ENCODE measurements at regions not wholly inside any gene's neighbourhood (a gene's known extent, or its start where the extent isn't known, plus 50 kb on each side); places are given as distances from the start of the nearest gene placed in this dataset.
A peak's percentile ranks its signal among the peaks of the same experiment; 100 is the strongest.

GRCh38 chr2:200056105-200056504 is 100.7 kb downstream of the MAIP1 start:
- peak; percentile 80 for DNase-seq

DNA sequence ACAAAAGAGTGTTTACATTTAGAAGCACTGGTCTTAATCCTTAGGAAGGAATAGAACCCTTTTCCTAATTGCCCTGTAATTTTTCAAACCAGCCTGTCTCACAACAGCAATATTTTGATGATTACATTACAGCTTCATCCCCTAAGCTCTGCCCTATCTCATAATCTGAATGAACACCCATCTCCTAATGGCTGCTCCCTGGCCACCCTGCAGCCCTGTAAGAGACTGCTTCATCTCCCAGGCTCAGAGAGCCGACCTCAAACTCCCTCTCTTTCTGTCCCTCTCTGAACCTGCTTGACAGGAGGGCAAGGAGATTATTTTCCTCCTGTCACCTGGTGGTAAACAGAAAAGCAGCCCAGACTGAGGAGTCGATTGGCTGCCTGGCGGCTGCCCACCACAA is 107.8 kb downstream of the MAIP1 start:
- DNase-seq = no peak

DNA sequence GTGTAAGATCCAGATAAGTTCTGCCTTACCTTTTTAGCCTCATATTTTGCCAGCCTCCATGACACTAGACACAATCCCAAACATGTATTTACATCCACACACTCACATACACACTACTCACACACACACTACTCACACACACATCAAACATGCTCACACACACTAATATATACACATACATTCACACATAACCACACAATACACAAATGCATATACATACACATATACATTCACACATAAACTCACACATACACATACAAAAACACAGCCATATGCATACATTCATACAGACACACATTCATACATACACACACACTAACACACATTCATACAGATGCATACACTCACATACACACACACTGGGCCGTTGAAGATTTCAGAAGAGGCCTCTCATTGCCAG is 109.5 kb downstream of the MAIP1 start:
- DNase-seq = no peak

DNA sequence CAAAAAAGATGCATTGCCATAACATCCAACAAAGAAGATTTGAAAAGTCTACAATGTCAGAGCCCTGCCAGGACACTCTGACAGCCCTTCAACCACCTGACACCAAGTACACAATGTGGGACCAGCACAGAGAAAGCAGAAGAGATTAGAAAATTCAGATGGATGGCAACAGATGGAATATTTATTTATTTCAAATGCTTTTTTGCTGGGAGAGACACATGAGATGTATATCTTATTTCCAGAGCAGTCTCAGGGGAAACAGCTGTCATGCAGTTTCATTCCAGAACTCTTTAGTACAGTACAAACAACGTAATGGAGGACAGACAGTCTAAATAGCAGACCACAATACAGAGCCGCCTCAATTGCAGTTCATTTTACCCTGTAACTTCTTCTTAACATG is 110.1 kb downstream of the MAIP1 start:
- DNase-seq = no peak

- DNase-seq = no peak
Observed at GRCh38 chr2:200066417-200066816, 111.0 kb downstream of the MAIP1 start.

DNA sequence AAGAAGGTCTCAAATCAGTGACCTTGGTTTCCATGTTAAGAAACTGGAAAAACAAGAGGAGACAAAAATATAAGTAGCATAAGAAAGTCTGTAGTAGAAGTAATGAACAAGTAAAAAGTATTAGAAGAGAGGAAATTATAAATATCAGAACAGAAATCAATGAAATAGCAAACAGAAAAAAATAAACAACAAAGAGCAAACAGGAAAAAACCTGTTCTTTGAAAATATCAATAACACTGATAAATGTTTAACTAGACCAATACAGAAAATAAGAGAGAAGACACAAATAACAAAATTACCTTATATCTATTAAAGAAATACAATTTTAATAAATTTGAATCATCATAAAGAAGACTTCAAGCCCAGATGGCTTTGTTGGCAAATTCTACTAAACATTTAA is 113.3 kb downstream of the MAIP1 start:
- DNase-seq = no peak

DNA sequence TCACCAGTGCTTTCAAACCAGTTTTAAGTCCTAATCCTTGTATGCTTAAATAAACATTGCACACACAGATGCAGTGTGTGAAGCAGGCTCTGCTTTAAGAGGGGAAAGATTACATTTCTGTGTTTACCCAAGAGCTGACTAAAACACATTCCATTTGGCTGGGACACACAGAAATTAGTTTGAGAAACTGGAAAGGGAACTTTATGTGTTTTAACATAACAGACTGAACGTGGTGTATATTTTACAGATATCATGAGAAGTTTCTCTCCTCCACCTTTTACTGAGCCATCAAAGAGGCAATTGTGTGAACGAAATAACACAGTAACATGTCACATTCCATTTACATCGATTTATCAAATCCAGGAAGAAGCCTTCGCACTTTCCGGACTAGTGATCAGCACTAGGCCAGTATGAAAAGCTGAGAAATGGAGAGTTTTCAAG is 121.8 kb downstream of the MAIP1 start:
- DNase-seq = no peak

- no peak for DNase-seq
Observed at GRCh38 chr2:200077838-200078237, 122.5 kb downstream of the MAIP1 start.

- no peak for DNase-seq
Observed at GRCh38 chr2:200079356-200079755, 124.0 kb downstream of the MAIP1 start.

GRCh38 chr2:200081236-200081635 is 125.9 kb downstream of the MAIP1 start:
- DNase-seq = no peak

DNA sequence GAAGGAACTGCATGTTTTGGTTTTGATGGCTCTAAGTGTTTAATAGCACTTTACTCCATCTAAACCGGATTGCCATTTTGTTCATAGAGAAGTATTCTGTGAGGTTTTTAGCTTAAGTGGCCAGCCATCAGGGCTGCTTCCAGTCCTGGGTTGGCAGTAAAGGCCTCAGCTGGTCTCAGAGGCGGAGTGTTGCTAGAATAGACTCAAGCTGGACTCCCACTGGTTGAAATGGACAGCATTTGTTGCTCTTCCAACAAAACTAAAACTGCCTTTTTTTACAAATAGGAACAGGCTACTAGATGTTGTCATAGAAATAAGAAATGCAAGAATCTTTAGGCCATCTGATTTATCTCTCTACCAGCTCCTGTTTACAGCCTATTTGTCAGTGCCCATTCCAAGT is 126.4 kb downstream of the MAIP1 start:
- DNase-seq = no peak

- DNase-seq = no peak
Observed at GRCh38 chr2:200084036-200084435, 128.7 kb downstream of the MAIP1 start.

DNA sequence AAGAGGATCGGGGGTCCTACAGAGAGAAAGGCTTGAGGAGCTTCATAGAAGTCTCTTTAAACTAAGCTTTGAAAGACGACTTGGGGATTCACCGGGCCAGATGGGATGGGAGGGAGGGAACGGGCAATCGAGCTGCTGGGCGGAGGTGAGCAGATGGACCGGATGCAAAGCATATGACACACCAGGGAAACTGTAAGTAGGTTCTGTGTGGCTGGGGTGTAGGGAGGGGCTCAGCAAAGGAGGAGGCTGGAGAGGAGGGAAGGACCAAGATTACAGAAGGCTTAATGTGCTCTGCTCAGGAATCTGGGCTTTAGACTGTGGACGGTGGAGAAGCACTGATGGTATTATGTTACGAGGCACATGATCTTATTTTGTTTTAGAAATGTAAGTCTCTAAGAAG is 131.5 kb downstream of the MAIP1 start:
- DNase-seq = no peak

DNA sequence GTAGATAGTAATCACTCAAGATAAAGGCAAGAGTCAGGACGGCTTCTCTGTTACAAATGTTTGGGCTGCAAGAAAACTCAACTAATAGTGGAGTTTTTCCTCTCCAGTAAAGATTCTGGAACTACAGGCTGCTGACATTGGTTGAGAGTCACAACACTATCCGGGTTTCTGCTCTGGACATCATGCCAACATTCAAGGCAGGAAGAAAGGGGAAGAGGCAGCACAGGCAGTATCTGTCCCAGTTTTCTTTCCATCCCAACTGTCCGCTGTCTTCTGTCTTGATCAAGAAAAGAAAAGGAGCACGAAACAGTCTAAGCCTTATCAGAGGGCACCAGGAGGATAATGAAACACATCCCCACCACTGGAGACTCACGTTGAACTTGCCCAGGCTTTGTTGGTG is 132.1 kb downstream of the MAIP1 start:
- DNase-seq = no peak

DNA sequence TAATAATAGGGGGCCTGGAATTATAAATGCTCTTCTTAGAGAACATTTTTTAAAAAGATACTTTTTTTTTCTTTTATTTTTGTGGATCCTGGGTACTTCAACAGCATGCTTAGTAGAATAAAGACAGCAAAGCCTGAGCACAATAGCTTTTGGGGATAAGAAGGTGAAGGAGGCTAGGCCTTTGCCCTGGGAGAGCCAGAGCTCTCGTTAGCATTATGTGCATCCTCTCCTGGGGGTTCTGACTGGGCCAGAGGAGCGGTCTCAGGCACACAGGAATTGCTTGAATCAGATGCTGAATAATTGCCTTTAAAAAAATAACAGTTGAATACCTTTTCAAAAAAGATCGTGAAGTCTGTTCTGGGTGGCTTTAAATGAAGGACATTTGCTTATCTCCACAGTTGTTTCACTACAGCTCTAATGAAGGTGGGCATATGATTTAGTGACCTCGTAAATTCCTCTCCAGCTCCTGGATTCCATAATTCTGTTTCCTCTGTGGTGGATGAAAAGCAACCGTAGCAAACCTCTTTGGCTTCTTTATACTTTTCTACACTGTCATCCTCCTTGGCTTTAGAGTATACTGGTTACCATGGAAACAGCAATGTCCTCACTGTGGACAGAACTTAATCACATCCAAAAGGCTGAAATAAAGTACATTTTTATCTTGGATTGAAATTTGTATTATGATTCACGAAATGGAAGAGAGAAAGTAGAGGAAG is 133.8 kb downstream of the MAIP1 start:
- DNase-seq = no peak

- DNase-seq = no peak
Observed at GRCh38 chr2:200089756-200090109, 134.4 kb downstream of the MAIP1 start.

GRCh38 chr2:200090683-200091082 is 135.3 kb downstream of the MAIP1 start:
- no peak for DNase-seq

DNA sequence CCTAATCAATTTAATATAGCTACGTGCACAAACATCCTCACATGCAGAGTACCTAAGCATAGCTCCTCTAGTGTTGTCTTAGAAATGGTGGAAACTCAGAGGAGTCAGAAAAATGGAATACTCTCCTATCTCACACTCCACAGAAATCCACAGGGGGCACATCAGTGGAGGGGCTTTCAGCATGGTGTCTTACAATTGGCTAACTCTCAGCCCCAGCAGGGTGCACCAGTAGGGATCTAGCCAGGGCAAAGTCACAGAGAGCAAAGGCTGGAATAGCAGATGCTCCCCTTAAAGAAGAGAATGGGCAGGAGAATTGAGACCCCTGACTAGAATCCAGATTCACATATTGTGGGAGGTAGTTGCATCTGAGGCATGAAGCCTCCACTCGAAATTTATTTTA is 135.7 kb downstream of the MAIP1 start:
- DNase-seq = no peak

GRCh38 chr2:200092235-200092634 is 136.9 kb downstream of the MAIP1 start:
- DNase-seq = no peak

- no peak for DNase-seq
Observed at GRCh38 chr2:200095436-200095835, 140.1 kb downstream of the MAIP1 start.

DNA sequence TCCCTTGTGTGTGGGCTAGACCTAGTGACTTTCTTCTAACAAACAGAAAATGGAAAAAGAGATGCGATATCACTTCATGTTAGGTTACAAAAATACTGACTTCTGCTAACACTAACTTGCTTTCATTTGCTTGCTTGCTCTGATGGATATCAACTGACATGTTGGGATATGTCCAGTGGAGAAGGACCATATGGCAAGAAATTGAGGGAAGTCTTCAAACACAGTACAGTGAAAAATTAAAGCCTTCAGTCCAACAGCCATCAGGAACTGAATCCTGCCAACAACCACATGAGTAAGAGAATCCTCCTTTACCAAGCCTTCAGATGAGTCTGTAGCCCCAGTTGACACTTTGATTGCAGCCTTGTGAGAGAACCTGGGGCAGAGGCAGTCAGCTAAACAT is 143.9 kb downstream of the MAIP1 start:
- DNase-seq = no peak

GRCh38 chr2:200100027-200100426 is 144.6 kb downstream of the MAIP1 start:
- DNase-seq = no peak

DNA sequence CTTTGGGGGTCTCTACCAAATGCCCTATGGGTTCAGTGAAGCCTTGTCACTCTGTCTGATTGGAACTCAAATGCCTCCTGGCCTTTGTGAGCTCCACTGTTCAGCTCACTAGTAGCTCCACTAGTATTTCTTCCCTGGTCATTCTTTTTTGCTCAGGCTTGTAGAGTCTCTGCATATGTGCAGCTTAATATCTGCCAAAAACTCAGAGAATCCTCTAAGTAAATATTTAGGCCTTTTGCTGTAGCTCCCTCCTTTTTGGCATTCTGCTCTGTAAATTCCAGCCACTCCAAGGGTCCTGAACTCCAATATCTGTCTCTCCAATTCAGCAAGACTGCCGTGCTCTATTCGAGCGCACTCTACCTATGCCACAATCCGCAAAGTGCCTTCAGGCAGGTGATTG is 146.5 kb downstream of the MAIP1 start:
- DNase-seq = no peak

- no peak for DNase-seq
Observed at GRCh38 chr2:200102971-200103370, 147.6 kb downstream of the MAIP1 start.

GRCh38 chr2:200104015-200104414 is 148.6 kb downstream of the MAIP1 start:
- DNase-seq = peak; percentile 3

Measured in MV-4-11 (cell line).